ENCODE measurements at regions not wholly inside any gene's neighbourhood (a gene's known extent, or its start where the extent isn't known, plus 50 kb on each side); places are given as distances from the start of the nearest gene placed in this dataset.

GRCh38 chrX:22536746-22537304, 264.1 kb downstream of the CBLL2 start:
- H4K8ac ChIP-seq (replicated peaks; ENCODE audit: insufficient read length, low read depth, low read length), result no peak overlapping the region
- Mint-ChIP-seq H3K27ac (peak overlapping the region in 1 of 3 experiments; percentile 46; a peak in 1 of 7 replicates), H3K4me1 (peaks cover 14 to 19% of the 10 kb centered on the region in 2 experiments), H3K9me3 (peaks cover 11 to 28% of the 10 kb centered on the region in 2 experiments), H3K4me3 (no peak overlapping the region), H3K36me3 (ENCODE audit: insufficient read depth in 1 of 3, low read depth in 3 of 3) (no peaks in the 10 kb centered on the region; a peak in 1 of 7 replicates), H3K27me3 (ENCODE audit: low read depth) (no peaks in the 10 kb centered on the region)
- no peak for TF ChIP-seq CTCF (conservative IDR thresholded peaks at IDR 0.05)
- H3K27ac ChIP-seq (ENCODE audit: insufficient read length, low read depth, low read length), result no peak overlapping the region
- H4K91ac ChIP-seq (ENCODE audit: insufficient read length, low read depth, low read length), result no peak overlapping the region
- WGBS (ENCODE audit: extremely low coverage, insufficient read length, low lambda C conversion rate), result no CpG with 5 or more reads among the region's 5 CpGs
- no peak overlapping the region for H3K4ac ChIP-seq (ENCODE audit: low read depth, low read length)
- no peak overlapping the region for H2AK5ac ChIP-seq (ENCODE audit: insufficient read length, low read length)
- no peak overlapping the region for H2BK20ac ChIP-seq (ENCODE audit: low read depth, low read length, poor library complexity, severe bottlenecking)
- H3K9me3 ChIP-seq (ENCODE audit: control insufficient read depth, low read depth, low read length), result no peaks in the 10 kb centered on the region
- no peak overlapping the region for H3K23ac ChIP-seq (ENCODE audit: insufficient read length, low read depth, low read length)
- no peak overlapping the region for H3K4me2 ChIP-seq (ENCODE audit: insufficient read depth, insufficient read length, low read length)
- H3K18ac ChIP-seq (ENCODE audit: insufficient read length, low read depth, low read length), result no peak overlapping the region
- H3K79me1 ChIP-seq (ENCODE audit: insufficient read depth, low read depth, low read length, poor library complexity, severe bottlenecking), result no peaks in the 10 kb centered on the region
- H3T11ph ChIP-seq (ENCODE audit: low read length), result no peak overlapping the region
- no peaks in the 10 kb centered on the region for H3K79me2 ChIP-seq (ENCODE audit: insufficient read depth, low read length)
- no peaks in the 10 kb centered on the region for H3K4me1 ChIP-seq (ENCODE audit: insufficient read depth, low read length)
- no peak overlapping the region for H3K56ac ChIP-seq (ENCODE audit: insufficient read length, low read depth, low read length)
- H2BK120ac ChIP-seq (ENCODE audit: low read depth, low read length, poor library complexity, severe bottlenecking), result no peak overlapping the region
- H4K5ac ChIP-seq (ENCODE audit: insufficient read length, low read depth, low read length), result no peak overlapping the region
- no peak overlapping the region for H2BK12ac ChIP-seq (ENCODE audit: insufficient read length, low read depth, low read length)
- no peak overlapping the region for H3K14ac ChIP-seq (ENCODE audit: insufficient read depth, low read length)
- H3K9ac ChIP-seq (ENCODE audit: extremely low read depth, insufficient read length, low read length), result no peak overlapping the region
- no peaks in the 10 kb centered on the region for H3K27me3 ChIP-seq (ENCODE audit: insufficient read depth, low read length)
- peak overlapping the region; percentile 72 for H2AFZ ChIP-seq (ENCODE audit: low read length)
- H2BK15ac ChIP-seq (ENCODE audit: low read depth, low read length), result no peak overlapping the region
- DNase-seq, result no peak
- H2BK5ac ChIP-seq (ENCODE audit: insufficient read length, low read length), result no peak overlapping the region
- no peaks in the 10 kb centered on the region for H3K23me2 ChIP-seq (ENCODE audit: insufficient read length, low read depth, low read length, poor library complexity, severe bottlenecking)
- no peaks in the 10 kb centered on the region for H4K20me1 ChIP-seq (ENCODE audit: control insufficient read depth, insufficient read depth, insufficient read length)
